ENCODE measurements at regions not wholly inside any gene's neighbourhood (a gene's known extent, or its start where the extent isn't known, plus 50 kb on each side); places are given as distances from the start of the nearest gene placed in this dataset.

GRCh38 chr2:221231511-221231910 is 340.6 kb downstream of the EPHA4 start:
- Histone ChIP-seq H3K4me3 (ENCODE audit: low read length) (no peak overlapping the region), H3K36me3 (ENCODE audit: control insufficient read depth, low read length) (no peaks in the 10 kb centered on the region), H3K4me2 (ENCODE audit: low read length) (no peak overlapping the region), H3K27ac (ENCODE audit: low read depth, low read length) (no peak overlapping the region), H3K79me2 (ENCODE audit: control insufficient read depth, low read length) (no peaks in the 10 kb centered on the region), H3K27me3 (ENCODE audit: control insufficient read depth, low read length) (no peaks in the 10 kb centered on the region), H3F3A (ENCODE audit: control insufficient read depth, insufficient read depth) (no peaks in the 10 kb centered on the region), H3K4me1 (ENCODE audit: control insufficient read depth, low read length) (no peaks in the 10 kb centered on the region), H4K20me1 (ENCODE audit: control insufficient read depth, insufficient read depth, low read depth, low read length) (no peaks in the 10 kb centered on the region), H3K9me3 (ENCODE audit: control insufficient read depth, insufficient read depth, low read length) (no peaks in the 10 kb centered on the region), H3K9me2 (replicated peaks; ENCODE audit: control insufficient read depth, low read length) (no peaks in the 10 kb centered on the region)
- no peak for TF ChIP-seq CTCF (IDR thresholded peaks at IDR 0.05; ENCODE audit: low read depth, low read length, poor library complexity, severe bottlenecking)
- TF ChIP-seq EZH2phosphoT487 (IDR thresholded peaks at IDR 0.05; ENCODE audit: borderline replicate concordance, low read length): no peak

GRCh38 chr2:221235941-221236340 is 336.2 kb downstream of the EPHA4 start:
- Histone ChIP-seq H3K4me2 (ENCODE audit: low read length) (no peak overlapping the region), H3K36me3 (ENCODE audit: control insufficient read depth, low read length) (no peaks in the 10 kb centered on the region), H3K4me1 (ENCODE audit: control insufficient read depth, low read length) (no peaks in the 10 kb centered on the region), H3F3A (ENCODE audit: control insufficient read depth, insufficient read depth) (no peaks in the 10 kb centered on the region), H3K79me2 (ENCODE audit: control insufficient read depth, low read length) (no peaks in the 10 kb centered on the region), H3K27ac (ENCODE audit: low read depth, low read length) (no peak overlapping the region), H3K4me3 (ENCODE audit: low read length) (no peak overlapping the region), H3K9me2 (replicated peaks; ENCODE audit: control insufficient read depth, low read length) (no peaks in the 10 kb centered on the region), H3K27me3 (ENCODE audit: control insufficient read depth, low read length) (no peaks in the 10 kb centered on the region), H3K9me3 (ENCODE audit: control insufficient read depth, insufficient read depth, low read length) (no peaks in the 10 kb centered on the region), H4K20me1 (ENCODE audit: control insufficient read depth, insufficient read depth, low read depth, low read length) (no peaks in the 10 kb centered on the region)
- TF ChIP-seq CTCF (IDR thresholded peaks at IDR 0.05; ENCODE audit: low read depth, low read length, poor library complexity, severe bottlenecking) (no peak), EZH2phosphoT487 (IDR thresholded peaks at IDR 0.05; ENCODE audit: borderline replicate concordance, low read length) (no peak)

- Histone ChIP-seq H3K79me2 (ENCODE audit: control insufficient read depth, low read length) (no peaks in the 10 kb centered on the region), H3K4me1 (ENCODE audit: control insufficient read depth, low read length) (peaks cover 14% of the 10 kb centered on the region), H3F3A (ENCODE audit: control insufficient read depth, insufficient read depth) (no peaks in the 10 kb centered on the region), H3K9me2 (replicated peaks; ENCODE audit: control insufficient read depth, low read length) (no peaks in the 10 kb centered on the region), H3K27ac (ENCODE audit: low read depth, low read length) (no peak overlapping the region), H3K27me3 (ENCODE audit: control insufficient read depth, low read length) (no peaks in the 10 kb centered on the region), H3K9me3 (ENCODE audit: control insufficient read depth, insufficient read depth, low read length) (peaks cover 3% of the 10 kb centered on the region; the same call in 1 of the 2 replicates), H3K4me3 (ENCODE audit: low read length) (no peak overlapping the region), H3K4me2 (ENCODE audit: low read length) (no peak overlapping the region), H4K20me1 (ENCODE audit: control insufficient read depth, insufficient read depth, low read depth, low read length) (no peaks in the 10 kb centered on the region), H3K36me3 (ENCODE audit: control insufficient read depth, low read length) (no peaks in the 10 kb centered on the region)
- TF ChIP-seq CTCF (IDR thresholded peaks at IDR 0.05; ENCODE audit: low read depth, low read length, poor library complexity, severe bottlenecking) (no peak), EZH2phosphoT487 (IDR thresholded peaks at IDR 0.05; ENCODE audit: borderline replicate concordance, low read length) (no peak)
Observed at GRCh38 chr2:221241072-221241471, 331.0 kb downstream of the EPHA4 start.
